CD14-positive monocyte (primary cell): ENCODE measurements at regions not wholly inside any gene's neighbourhood (a gene's known extent, or its start where the extent isn't known, plus 50 kb on each side); places are given as distances from the start of the nearest gene placed in this dataset.

Experiments
- DNase-seq, 3 donors: peaks; one replicate each; pipeline ENCODE4 v3.0.0-alpha.2; 2011 to 2022
- H2AFZ ChIP-seq: 2 replicates; pipeline ENCODE4 v1.6.0; 2012; ENCODE audit warnings: mild to moderate bottlenecking, low read depth, low read length, inconsistent platforms; ENCODE audit not compliant: insufficient read depth, poor library complexity, severe bottlenecking
- H3K27ac ChIP-seq, 2 donors: 1 replicate in 1 of 2; 2 replicates in 1 of 2; pipeline ENCODE4 v1.5.1; 2012 to 2013; ENCODE audit warnings: low read length in 2 of 2, control low read depth in 1 of 2, inconsistent platforms in 1 of 2, low read depth in 1 of 2, mild to moderate bottlenecking in 1 of 2
- H3K27me3 ChIP-seq, 2 donors: one replicate each; pipeline versions ENCODE4 v1.6.0 to v1.6.1; 2011 to 2013; ENCODE audit warnings: low read length in 2 of 2; ENCODE audit not compliant: control insufficient read depth in 2 of 2, insufficient read depth in 2 of 2
- H3K36me3 ChIP-seq, 2 donors: replicated peaks in 1 of 2; 1 replicate in 1 of 2; 2 replicates in 1 of 2; pipeline versions ENCODE4 v1.5.1 to v1.6.1; 2012 to 2013; ENCODE audit warnings: low read length in 2 of 2, control low read depth in 1 of 2, inconsistent platforms in 1 of 2, mild to moderate bottlenecking in 1 of 2; ENCODE audit not compliant: insufficient read depth in 2 of 2, control insufficient read depth in 1 of 2
- H3K4me1 ChIP-seq, 2 donors: 1 replicate in 1 of 2; 2 replicates in 1 of 2; pipeline versions ENCODE4 v1.5.1 to v1.6.1; 2012 to 2013; ENCODE audit warnings: low read length in 2 of 2, control low read depth in 1 of 2, inconsistent platforms in 1 of 2, mild to moderate bottlenecking in 1 of 2, moderate library complexity in 1 of 2; ENCODE audit not compliant: insufficient read depth in 2 of 2, control insufficient read depth in 1 of 2
- H3K4me2 ChIP-seq: replicated peaks from 2 replicates; pipeline ENCODE3; 2012; ENCODE audit warnings: low read length, moderate library complexity, mild to moderate bottlenecking; ENCODE audit not compliant: poor library complexity, severe bottlenecking; ENCODE audit errors: extremely low read depth
- H3K4me3 ChIP-seq, 3 experiments: fragments of 200-600 bp in 1 of 3; sonication (generic) in 1 of 3; replicated peaks in 1 of 3; 1 replicate in 2 of 3; 2 replicates in 1 of 3; pipeline ENCODE4 v1.5.1; 2011 to 2013; ENCODE audit warnings: low read length in 3 of 3, mild to moderate bottlenecking in 3 of 3, control low read depth in 2 of 3, low read depth in 2 of 3, inconsistent platforms in 1 of 3, moderate library complexity in 1 of 3
- H3K79me2 ChIP-seq: 2 replicates; pipeline ENCODE4 v1.6.0; 2012; ENCODE audit warnings: mild to moderate bottlenecking, control low read depth, inconsistent platforms, low read length, moderate library complexity; ENCODE audit not compliant: insufficient read depth
- H3K9ac ChIP-seq: 2 replicates; pipeline ENCODE4 v1.6.0; 2017; ENCODE audit warnings: low read length, mild to moderate bottlenecking; ENCODE audit not compliant: insufficient read depth, poor library complexity, severe bottlenecking
- H3K9me3 ChIP-seq, 2 donors: replicated peaks in 1 of 2; 1 replicate in 1 of 2; 2 replicates in 1 of 2; pipeline versions ENCODE4 v1.5.1 to v1.6.1; 2012 to 2013; ENCODE audit warnings: low read length in 2 of 2, control low read depth in 1 of 2; ENCODE audit not compliant: control insufficient read depth in 1 of 2, insufficient read depth in 1 of 2
- H4K20me1 ChIP-seq: 2 replicates; pipeline ENCODE4 v1.6.0; 2012; ENCODE audit warnings: mild to moderate bottlenecking, low read length, control low read depth, moderate library complexity; ENCODE audit not compliant: insufficient read depth
- H3K27ac Mint-ChIP-seq, 7 donors: one replicate each; pipeline ENCODE4 v1.8.0; 2020; ENCODE audit warnings: mild to moderate bottlenecking in 7 of 7, mixed read lengths in 7 of 7, moderate library complexity in 6 of 7, inconsistent platforms in 2 of 7
- H3K27me3 Mint-ChIP-seq, 3 donors: one replicate each; pipeline ENCODE4 v1.8.0; 2021 to 2022; ENCODE audit warnings: low read depth in 3 of 3, mild to moderate bottlenecking in 3 of 3, mixed read lengths in 3 of 3, moderate library complexity in 3 of 3, inconsistent platforms in 1 of 3
- H3K36me3 Mint-ChIP-seq, 2 donors: one replicate each; pipeline ENCODE4 v1.8.0; 2020; ENCODE audit warnings: mixed read lengths in 2 of 2, inconsistent platforms in 1 of 2, mild to moderate bottlenecking in 1 of 2
- H3K4me1 Mint-ChIP-seq: one replicate; pipeline ENCODE4 v1.8.0; 2020; ENCODE audit warnings: mild to moderate bottlenecking, mixed read lengths
- H3K4me3 Mint-ChIP-seq, 2 donors: one replicate each; pipeline ENCODE4 v1.8.0; 2020; ENCODE audit warnings: mild to moderate bottlenecking in 2 of 2, mixed read lengths in 2 of 2, moderate library complexity in 1 of 2
- H3K9me3 Mint-ChIP-seq, 7 donors: one replicate each; pipeline ENCODE4 v1.8.0; 2020 to 2022; ENCODE audit warnings: mixed read lengths in 7 of 7, mild to moderate bottlenecking in 6 of 7, moderate library complexity in 6 of 7, inconsistent platforms in 2 of 7
- WGBS: methylation state at CpG from one replicate; pipeline ENCODE4 v1.1.5; 2013; ENCODE audit warnings: missing lambda C conversion rate; ENCODE audit not compliant: insufficient coverage; 5-methylcytosine and 5-hydroxymethylcytosine counted together
- intact Hi-C, 2 donors: fragments of 100-400 bp; cut with micrococcal nuclease; formaldehyde crosslinking; loops; one replicate each; pipeline versions ENCODE4 v1.15.0 to v1.15.1; 2023
- TF ChIP-seq, protein P1 (sequence below): fragments of 200-600 bp; IDR thresholded peaks from one replicate; pipeline ENCODE4 v1.8.0; 2022; ENCODE audit warnings: antibody characterized with exemption, mild to moderate bottlenecking

GRCh38 chr15:50830477-50831354, 65.2 kb upstream of the SPPL2A start:
- Mint-ChIP-seq H3K36me3 (no peaks in the 10 kb centered on the region), H3K27ac (no peak overlapping the region), H3K4me3 (no peak overlapping the region), H3K27me3 (peaks cover 0 to 2% (median 1%) of the 10 kb centered on the region in 3 donors), H3K9me3 (no peaks in the 10 kb centered on the region), H3K4me1 (peaks cover 3% of the 10 kb centered on the region)
- no peaks in the 10 kb centered on the region for H4K20me1 ChIP-seq
- H3K9ac ChIP-seq = no peak overlapping the region
- H3K4me3 ChIP-seq = no peak overlapping the region
- WGBS = 98% methylated on average over 6 of the region's 12 CpGs
- no peak overlapping the region for H2AFZ ChIP-seq
- intact Hi-C loops = no loop called here
- TF ChIP-seq, protein P1, sequence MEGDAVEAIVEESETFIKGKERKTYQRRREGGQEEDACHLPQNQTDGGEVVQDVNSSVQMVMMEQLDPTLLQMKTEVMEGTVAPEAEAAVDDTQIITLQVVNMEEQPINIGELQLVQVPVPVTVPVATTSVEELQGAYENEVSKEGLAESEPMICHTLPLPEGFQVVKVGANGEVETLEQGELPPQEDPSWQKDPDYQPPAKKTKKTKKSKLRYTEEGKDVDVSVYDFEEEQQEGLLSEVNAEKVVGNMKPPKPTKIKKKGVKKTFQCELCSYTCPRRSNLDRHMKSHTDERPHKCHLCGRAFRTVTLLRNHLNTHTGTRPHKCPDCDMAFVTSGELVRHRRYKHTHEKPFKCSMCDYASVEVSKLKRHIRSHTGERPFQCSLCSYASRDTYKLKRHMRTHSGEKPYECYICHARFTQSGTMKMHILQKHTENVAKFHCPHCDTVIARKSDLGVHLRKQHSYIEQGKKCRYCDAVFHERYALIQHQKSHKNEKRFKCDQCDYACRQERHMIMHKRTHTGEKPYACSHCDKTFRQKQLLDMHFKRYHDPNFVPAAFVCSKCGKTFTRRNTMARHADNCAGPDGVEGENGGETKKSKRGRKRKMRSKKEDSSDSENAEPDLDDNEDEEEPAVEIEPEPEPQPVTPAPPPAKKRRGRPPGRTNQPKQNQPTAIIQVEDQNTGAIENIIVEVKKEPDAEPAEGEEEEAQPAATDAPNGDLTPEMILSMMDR = no peak
- no peaks in the 10 kb centered on the region for H3K79me2 ChIP-seq
- H3K4me1 ChIP-seq = no peaks in the 10 kb centered on the region
- DNase-seq = no peak
- no peak overlapping the region for H3K4me2 ChIP-seq
- no peaks in the 10 kb centered on the region for H3K36me3 ChIP-seq
- no peaks in the 10 kb centered on the region for H3K9me3 ChIP-seq
- no peaks in the 10 kb centered on the region for H3K27me3 ChIP-seq
- H3K27ac ChIP-seq = no peak overlapping the region

DNA sequence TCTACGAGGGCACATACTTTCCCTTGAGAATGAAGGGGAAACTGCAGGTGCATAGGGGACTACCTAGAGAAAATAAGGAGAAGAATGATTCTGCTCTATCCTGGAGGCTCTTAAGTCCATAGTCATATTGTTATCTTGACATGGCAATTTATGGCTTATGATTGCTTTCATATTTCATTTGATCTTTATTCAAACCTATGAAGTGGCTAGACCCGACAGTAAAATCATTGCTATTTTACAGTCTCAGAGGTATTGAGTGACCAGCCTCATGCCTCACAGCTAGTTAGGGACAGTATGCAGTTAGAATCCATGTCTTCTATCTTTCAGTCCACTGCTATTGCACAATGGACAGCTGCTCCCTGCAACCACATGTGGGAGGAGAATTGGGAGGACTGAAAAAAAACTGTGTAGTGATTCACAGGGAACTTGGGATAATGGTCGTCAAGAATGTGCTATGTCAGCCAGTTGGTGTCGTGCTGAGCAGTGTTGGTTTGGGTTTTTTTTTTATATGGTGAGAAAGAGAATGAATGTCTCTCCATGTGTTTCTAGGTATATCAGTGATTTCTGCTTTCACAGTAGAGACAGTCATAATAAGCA, 63.2 kb upstream of the SPPL2A start:
- Histone ChIP-seq H3K4me1 (no peaks in the 10 kb centered on the region), H3K79me2 (no peaks in the 10 kb centered on the region), H3K9ac (no peak overlapping the region), H3K4me2 (no peak overlapping the region), H3K4me3 (no peak overlapping the region), H2AFZ (no peak overlapping the region), H3K36me3 (no peaks in the 10 kb centered on the region), H3K27ac (no peak overlapping the region), H4K20me1 (no peaks in the 10 kb centered on the region), H3K27me3 (no peaks in the 10 kb centered on the region), H3K9me3 (no peaks in the 10 kb centered on the region)
- WGBS = 40% methylated on average over 3 of the region's 4 CpGs
- no peak overlapping the region for H3K27ac Mint-ChIP-seq
- no peaks in the 10 kb centered on the region for H3K36me3 Mint-ChIP-seq
- no peak overlapping the region for H3K4me3 Mint-ChIP-seq
- H3K27me3 Mint-ChIP-seq = peaks cover 0 to 2% (median 0%) of the 10 kb centered on the region in 3 donors
- no peaks in the 10 kb centered on the region for H3K9me3 Mint-ChIP-seq
- TF ChIP-seq, protein P1 = no peak
- H3K4me1 Mint-ChIP-seq = peaks cover 3% of the 10 kb centered on the region
- intact Hi-C loops = no loop called here
- DNase-seq = no peak
